Urinary bladder (tissue), 3 donors: ENCODE measurements at regions not wholly inside any gene's neighbourhood (a gene's known extent, or its start where the extent isn't known, plus 50 kb on each side); places are given as distances from the start of the nearest gene placed in this dataset.

ENCODE experiments used
- DNase-seq: peaks from one replicate; pipeline ENCODE4 v3.0.0-alpha.2; 2015; ENCODE audit errors: extremely low spot score
- H3K27ac ChIP-seq: one replicate; pipeline ENCODE4 v1.5.1; 2013; ENCODE audit warnings: low read depth, mild to moderate bottlenecking, moderate library complexity
- H3K36me3 ChIP-seq: one replicate; pipeline ENCODE4 v1.6.1; 2013; ENCODE audit warnings: mild to moderate bottlenecking, moderate library complexity; ENCODE audit not compliant: insufficient read depth
- H3K4me1 ChIP-seq: one replicate; pipeline ENCODE4 v1.6.1; 2013; ENCODE audit warnings: mild to moderate bottlenecking, moderate library complexity; ENCODE audit not compliant: insufficient read depth
- H3K4me3 ChIP-seq: one replicate; pipeline ENCODE4 v1.5.1; 2013; ENCODE audit warnings: low read depth, low read length
- WGBS: extraction: QIAGEN DNeasy Blood & Tissue Kit; methylation state at CpG from one replicate; pipeline ENCODE4 v1.1.7; 2013; 5-methylcytosine and 5-hydroxymethylcytosine counted together
- donor health status: healthy with polysubstance abuse.
- donor health status: healthy.

- WGBS, result 78% methylated on average over 4 of the region's 4 CpGs
- H3K27ac ChIP-seq, result no peak overlapping the region
- H3K4me1 ChIP-seq, result no peaks in the 10 kb centered on the region
- no peak for DNase-seq
- H3K4me3 ChIP-seq, result no peak overlapping the region
- H3K36me3 ChIP-seq, result no peaks in the 10 kb centered on the region
Observed at GRCh38 chr20:24157213-24157612, 168.6 kb upstream of the GGTLC1 start.

DNA sequence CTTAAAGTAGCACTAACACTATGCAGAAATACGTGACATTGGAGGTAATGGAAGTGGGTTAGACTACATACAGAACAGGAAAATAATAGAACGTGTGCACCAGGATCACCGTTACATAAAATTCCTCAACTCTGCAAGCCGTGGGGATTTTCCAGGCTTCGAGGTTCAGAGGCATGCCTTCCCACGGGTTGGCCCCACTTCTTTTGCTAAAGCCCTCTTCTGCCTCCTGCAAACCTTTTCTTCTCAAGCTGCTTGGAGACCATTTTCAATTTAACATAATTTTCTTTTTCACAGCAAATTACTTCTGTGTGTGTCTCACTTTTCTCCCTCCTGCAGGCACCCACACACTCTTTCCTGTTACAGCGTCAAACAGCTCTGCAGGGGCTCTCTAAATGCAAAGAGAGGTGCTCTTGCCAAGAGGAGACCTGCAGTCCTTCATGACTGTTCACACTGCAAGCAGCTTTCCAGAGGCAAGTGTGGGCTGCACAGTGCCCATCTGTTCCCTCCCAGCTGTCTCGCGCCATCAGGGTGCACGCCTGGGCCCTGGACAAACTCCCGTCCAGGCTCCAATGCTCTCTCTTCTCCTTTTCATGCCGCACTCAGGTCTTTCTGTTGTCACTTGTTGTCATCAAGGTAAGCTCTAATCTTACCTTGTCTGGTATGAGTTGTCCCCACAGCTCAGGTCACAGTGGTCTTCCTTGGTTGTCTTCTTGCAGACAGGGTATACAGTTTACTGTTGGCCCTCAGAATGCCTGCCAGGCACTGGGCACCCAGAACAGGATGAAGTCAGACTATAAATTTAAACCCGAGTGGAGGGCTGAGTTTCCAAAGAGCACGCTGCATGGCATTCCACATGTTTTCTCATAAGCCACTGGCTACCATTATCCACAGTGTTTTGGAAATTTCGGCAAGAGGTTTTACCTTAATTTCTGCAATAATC lies 164.8 kb upstream of the GGTLC1 start:
- Histone ChIP-seq H3K36me3 (no peaks in the 10 kb centered on the region), H3K27ac (no peak overlapping the region), H3K4me3 (no peak overlapping the region), H3K4me1 (no peaks in the 10 kb centered on the region)
- WGBS, result 81% methylated on average over 15 of the region's 15 CpGs
- DNase-seq, result no peak

GRCh38 chr20:24151621-24152294 lies 163.2 kb upstream of the GGTLC1 start:
- no peak for DNase-seq
- H3K36me3 ChIP-seq, result no peaks in the 10 kb centered on the region
- H3K4me3 ChIP-seq, result no peak overlapping the region
- H3K27ac ChIP-seq, result no peak overlapping the region
- WGBS, result 75% methylated on average over 6 of the region's 6 CpGs
- no peaks in the 10 kb centered on the region for H3K4me1 ChIP-seq

- Histone ChIP-seq H3K4me1 (no peaks in the 10 kb centered on the region), H3K4me3 (no peak overlapping the region), H3K27ac (no peak overlapping the region), H3K36me3 (no peaks in the 10 kb centered on the region)
- DNase-seq, result no peak
- 84% methylated on average over 7 of the region's 7 CpGs for WGBS
Observed at GRCh38 chr20:24150406-24150805, 161.8 kb upstream of the GGTLC1 start.

GRCh38 chr20:24149881-24150307 lies 161.3 kb upstream of the GGTLC1 start:
- Histone ChIP-seq H3K4me1 (no peaks in the 10 kb centered on the region), H3K27ac (no peak overlapping the region), H3K36me3 (no peaks in the 10 kb centered on the region), H3K4me3 (no peak overlapping the region)
- 49% methylated on average over 10 of the region's 10 CpGs for WGBS
- no peak for DNase-seq

DNA sequence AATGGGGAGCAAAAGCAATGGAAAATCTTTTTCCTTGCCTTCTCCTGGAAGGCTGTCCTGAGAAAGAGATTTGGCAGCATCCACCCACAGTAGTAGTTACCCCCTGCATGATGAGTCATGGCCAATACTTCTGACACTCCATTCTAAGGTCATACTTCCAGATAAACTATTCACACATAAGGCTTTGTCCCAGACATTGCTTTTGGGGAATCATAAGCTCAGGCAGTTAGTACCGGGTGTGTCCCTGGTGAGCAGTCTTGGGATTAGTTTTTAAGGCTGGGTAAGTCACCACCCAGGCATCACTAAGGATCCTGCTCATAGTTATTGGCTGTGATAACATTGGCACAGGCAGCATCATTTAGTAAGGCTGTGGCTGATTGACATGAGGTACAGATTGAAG lies 160.6 kb upstream of the GGTLC1 start:
- Histone ChIP-seq H3K4me3 (no peak overlapping the region), H3K4me1 (no peaks in the 10 kb centered on the region), H3K27ac (no peak overlapping the region), H3K36me3 (no peaks in the 10 kb centered on the region)
- WGBS, result 90% methylated on average over 1 of the region's 1 CpG
- no peak for DNase-seq

DNA sequence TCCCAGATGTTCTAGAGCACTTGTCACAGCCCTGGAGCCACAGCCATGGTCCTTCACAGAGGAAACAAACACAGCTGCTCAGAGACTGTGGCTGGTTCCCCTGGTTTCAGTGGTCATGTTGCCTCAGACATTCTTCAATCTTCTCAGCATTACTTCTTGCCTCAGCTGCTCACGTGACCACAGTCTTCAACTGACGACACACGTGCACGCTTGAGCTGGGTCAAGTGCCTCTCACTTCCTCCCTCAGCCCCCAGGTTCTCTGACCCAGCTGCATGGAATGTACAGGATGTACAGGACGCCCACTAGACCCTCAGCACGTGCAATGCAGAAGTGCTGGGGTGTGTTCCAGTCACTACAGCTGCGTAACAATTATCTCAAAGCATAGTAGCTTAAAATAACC lies 159.8 kb upstream of the GGTLC1 start:
- Histone ChIP-seq H3K27ac (no peak overlapping the region), H3K36me3 (no peaks in the 10 kb centered on the region), H3K4me3 (no peak overlapping the region), H3K4me1 (no peaks in the 10 kb centered on the region)
- 65% methylated on average over 7 of the region's 7 CpGs for WGBS
- no peak for DNase-seq

GRCh38 chr20:24147961-24148360 lies 159.4 kb upstream of the GGTLC1 start:
- Histone ChIP-seq H3K4me3 (no peak overlapping the region), H3K27ac (no peak overlapping the region), H3K4me1 (no peaks in the 10 kb centered on the region), H3K36me3 (no peaks in the 10 kb centered on the region)
- 68% methylated on average over 4 of the region's 4 CpGs for WGBS
- no peak for DNase-seq

DNA sequence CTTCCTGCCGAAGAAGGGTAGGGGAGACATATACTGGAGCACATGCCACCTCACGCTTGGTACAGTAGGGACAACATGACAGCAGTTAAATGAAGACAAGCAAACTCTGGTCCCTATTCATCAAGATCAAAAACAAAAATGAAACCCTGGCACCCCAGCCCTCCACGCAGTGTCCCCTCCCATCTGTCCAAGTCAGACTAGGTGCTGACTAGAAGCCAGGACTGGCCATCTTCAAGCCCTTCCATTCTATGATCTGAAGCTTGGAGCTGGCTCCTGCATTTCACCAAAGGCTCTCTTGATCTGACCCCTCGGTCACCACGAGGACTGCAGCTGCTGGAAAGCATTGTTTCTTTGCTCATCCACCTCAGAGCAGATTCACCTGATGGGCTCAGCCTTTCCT lies 158.9 kb upstream of the GGTLC1 start:
- no peak for DNase-seq
- H3K4me1 ChIP-seq, result no peaks in the 10 kb centered on the region
- no peaks in the 10 kb centered on the region for H3K36me3 ChIP-seq
- no peak overlapping the region for H3K4me3 ChIP-seq
- 75% methylated on average over 5 of the region's 5 CpGs for WGBS
- H3K27ac ChIP-seq, result no peak overlapping the region

GRCh38 chr20:24146231-24146634 lies 157.7 kb upstream of the GGTLC1 start:
- Histone ChIP-seq H3K27ac (no peak overlapping the region), H3K4me1 (no peaks in the 10 kb centered on the region), H3K4me3 (no peak overlapping the region), H3K36me3 (no peaks in the 10 kb centered on the region)
- no peak for DNase-seq

DNA sequence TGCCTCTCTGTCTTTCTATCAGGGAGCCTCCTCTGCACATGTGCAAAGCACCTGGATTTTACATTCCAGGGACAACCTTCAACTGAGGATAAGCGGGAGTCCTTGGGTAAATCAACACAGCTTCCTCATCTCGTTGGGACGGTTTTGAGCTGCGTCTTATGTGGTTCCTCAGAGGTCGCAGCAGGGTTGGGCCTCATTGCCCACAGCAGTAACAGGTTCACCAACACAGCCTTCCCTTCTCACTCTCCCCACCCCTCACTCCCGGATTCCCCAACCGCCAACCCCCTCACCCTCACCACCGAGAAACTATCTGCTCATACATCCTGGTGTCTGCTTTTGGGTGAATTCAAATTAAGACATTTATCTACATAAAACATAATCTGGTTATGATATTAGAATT lies 155.8 kb upstream of the GGTLC1 start:
- H3K4me1 ChIP-seq, result no peaks in the 10 kb centered on the region
- no peak overlapping the region for H3K27ac ChIP-seq
- no peaks in the 10 kb centered on the region for H3K36me3 ChIP-seq
- WGBS, result 77% methylated on average over 8 of the region's 8 CpGs
- H3K4me3 ChIP-seq, result no peak overlapping the region
- no peak for DNase-seq

DNA sequence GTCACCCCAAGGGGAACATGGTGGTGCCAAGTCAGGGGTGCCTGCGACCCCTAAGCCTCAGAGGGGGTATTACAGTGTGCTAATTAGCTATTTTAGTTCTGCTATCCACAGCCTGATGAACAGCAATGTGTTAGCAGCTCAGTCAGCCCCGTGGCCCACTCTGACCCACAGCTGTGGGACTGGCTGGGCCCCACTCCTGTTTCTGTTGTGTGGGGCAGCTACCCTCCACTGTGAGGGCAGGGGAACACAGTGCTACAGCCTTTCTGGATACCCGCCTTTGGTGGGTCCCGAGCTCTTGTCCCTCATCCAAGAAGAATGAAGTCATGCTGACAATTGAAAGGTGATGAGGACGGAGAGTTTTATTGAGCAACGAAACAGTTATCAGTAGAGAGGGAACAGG lies 152.5 kb upstream of the GGTLC1 start:
- no peaks in the 10 kb centered on the region for H3K4me1 ChIP-seq
- DNase-seq, result no peak
- H3K27ac ChIP-seq, result no peak overlapping the region
- no peak overlapping the region for H3K4me3 ChIP-seq
- no peaks in the 10 kb centered on the region for H3K36me3 ChIP-seq
- WGBS, result 85% methylated on average over 6 of the region's 6 CpGs

GRCh38 chr20:24139846-24140245 lies 151.3 kb upstream of the GGTLC1 start:
- WGBS, result 100% methylated on average over 1 of the region's 1 CpG
- DNase-seq, result no peak
- H3K4me1 ChIP-seq, result no peaks in the 10 kb centered on the region

GRCh38 chr20:24138951-24139350 lies 150.4 kb upstream of the GGTLC1 start:
- WGBS, result 79% methylated on average over 2 of the region's 2 CpGs
- no peak overlapping the region for H3K4me3 ChIP-seq
- no peak for DNase-seq

More at GRCh38 chr20:24139846-24140245, 151.3 kb upstream of the GGTLC1 start:
- Histone ChIP-seq H3K36me3 (no peaks in the 10 kb centered on the region), H3K4me3 (no peak overlapping the region), H3K27ac (no peak overlapping the region)

More at GRCh38 chr20:24138951-24139350, 150.4 kb upstream of the GGTLC1 start:
- H3K36me3 ChIP-seq, result no peaks in the 10 kb centered on the region
- no peak overlapping the region for H3K27ac ChIP-seq
- no peaks in the 10 kb centered on the region for H3K4me1 ChIP-seq
